ENCODE measurements at regions not wholly inside any gene's neighbourhood (a gene's known extent, or its start where the extent isn't known, plus 50 kb on each side); places are given as distances from the start of the nearest gene placed in this dataset.

DNA sequence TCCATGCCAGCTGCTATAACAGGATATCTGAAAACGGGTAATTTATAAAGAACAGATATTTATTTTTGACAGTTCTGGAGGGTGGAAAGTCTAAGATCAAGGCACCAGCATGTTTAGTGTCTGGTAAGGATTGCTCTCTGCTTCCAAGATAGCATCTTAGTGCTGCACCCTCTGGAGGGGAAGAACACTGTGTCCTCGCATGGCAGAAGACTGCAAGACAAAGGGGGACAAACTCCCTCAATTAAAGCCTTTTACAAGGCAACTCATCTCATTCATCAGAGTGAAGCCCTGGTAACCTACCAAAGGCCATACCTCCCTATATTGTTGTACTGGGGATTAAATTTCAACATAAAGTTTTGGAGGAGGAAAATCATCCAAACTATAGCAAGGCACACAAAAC lies 298.9 kb upstream of the EDIL3 start:
- DNase-seq: no peak
- Histone ChIP-seq H3K27ac (ENCODE audit: low read depth, low read length) (no peak overlapping the region), H2BK12ac (ENCODE audit: low read length) (no peak overlapping the region), H2AK5ac (ENCODE audit: low read length) (no peak overlapping the region), H3K4me3 (ENCODE audit: low read depth, low read length) (no peak overlapping the region), H2AFZ (ENCODE audit: insufficient read depth, low read length, poor library complexity) (no peak overlapping the region), H3K79me2 (ENCODE audit: control insufficient read depth, insufficient read depth, low read length, poor library complexity) (no peaks in the 10 kb centered on the region), H3K4ac (ENCODE audit: low read depth, low read length) (no peak overlapping the region), H4K91ac (ENCODE audit: low read depth, low read length) (no peak overlapping the region), H3K18ac (ENCODE audit: low read length) (no peak overlapping the region), H2BK120ac (ENCODE audit: insufficient read depth, low read length, poor library complexity) (no peak overlapping the region), H4K12ac (ENCODE audit: low read depth, low read length) (no peak overlapping the region), H3K79me1 (ENCODE audit: low read length) (no peaks in the 10 kb centered on the region), H3K9me3 (ENCODE audit: insufficient read depth, low read depth, low read length) (no peaks in the 10 kb centered on the region), H3K9ac (ENCODE audit: low read length) (no peak overlapping the region), H2BK5ac (ENCODE audit: low read depth, low read length, poor library complexity) (no peak overlapping the region), H3K4me1 (ENCODE audit: control insufficient read depth in 1 of 2, insufficient read depth in 2 of 2, low read length in 2 of 2) (no peaks in the 10 kb centered on the region), H3K23ac (ENCODE audit: low read length) (no peak overlapping the region), H3K36me3 (ENCODE audit: control insufficient read depth in 1 of 2, insufficient read depth in 2 of 2, low read length in 2 of 2) (no peaks in the 10 kb centered on the region), H3K4me2 (ENCODE audit: low read length) (no peak overlapping the region), H4K8ac (ENCODE audit: low read depth, low read length) (no peak overlapping the region), H3K14ac (ENCODE audit: low read length) (no peak overlapping the region), H3K27me3 (ENCODE audit: insufficient read depth, low read length) (no peaks in the 10 kb centered on the region)
- no CpG with 5 or more reads among the region's 2 CpGs for WGBS (ENCODE audit: extremely low coverage, insufficient coverage, insufficient read length)

DNA sequence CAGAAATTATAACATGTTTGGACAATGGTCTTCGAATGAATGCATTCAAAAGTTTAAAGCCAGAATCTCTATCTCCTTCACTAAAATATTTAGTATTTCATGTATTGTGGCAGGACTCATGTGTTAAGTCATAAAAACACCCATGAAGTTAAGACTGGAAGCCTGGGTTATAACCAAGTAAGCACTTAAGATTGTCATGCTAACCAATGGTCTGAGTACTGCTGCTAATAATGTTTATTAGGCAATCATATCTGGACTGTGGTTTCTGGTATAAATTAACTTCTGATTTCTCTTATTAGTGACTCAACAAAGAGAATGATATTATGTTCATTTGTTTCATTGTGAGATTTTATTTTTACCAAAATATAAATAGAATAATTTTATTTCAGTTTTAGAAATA lies 297.9 kb upstream of the EDIL3 start:
- no peaks in the 10 kb centered on the region for H3K27me3 ChIP-seq (ENCODE audit: insufficient read depth, low read length)
- H2AK5ac ChIP-seq (ENCODE audit: low read length): no peak overlapping the region
- H4K91ac ChIP-seq (ENCODE audit: low read depth, low read length): no peak overlapping the region
- H3K4me1 ChIP-seq (ENCODE audit: control insufficient read depth in 1 of 2, insufficient read depth in 2 of 2, low read length in 2 of 2): no peaks in the 10 kb centered on the region
- no peak overlapping the region for H2BK120ac ChIP-seq (ENCODE audit: insufficient read depth, low read length, poor library complexity)
- no peak overlapping the region for H3K4me3 ChIP-seq (ENCODE audit: low read depth, low read length)
- H3K27ac ChIP-seq (ENCODE audit: low read depth, low read length): no peak overlapping the region
- no peak overlapping the region for H2BK5ac ChIP-seq (ENCODE audit: low read depth, low read length, poor library complexity)
- H3K9me3 ChIP-seq (ENCODE audit: insufficient read depth, low read depth, low read length): no peaks in the 10 kb centered on the region
- H3K79me2 ChIP-seq (ENCODE audit: control insufficient read depth, insufficient read depth, low read length, poor library complexity): no peaks in the 10 kb centered on the region
- no CpG with 5 or more reads among the region's 1 CpG for WGBS (ENCODE audit: extremely low coverage, insufficient coverage, insufficient read length)
- no peaks in the 10 kb centered on the region for H3K36me3 ChIP-seq (ENCODE audit: control insufficient read depth in 1 of 2, insufficient read depth in 2 of 2, low read length in 2 of 2)
- no peak overlapping the region for H2BK12ac ChIP-seq (ENCODE audit: low read length)
- H3K23ac ChIP-seq (ENCODE audit: low read length): no peak overlapping the region
- H3K4me2 ChIP-seq (ENCODE audit: low read length): no peak overlapping the region
- H3K4ac ChIP-seq (ENCODE audit: low read depth, low read length): no peak overlapping the region
- no peak overlapping the region for H4K8ac ChIP-seq (ENCODE audit: low read depth, low read length)
- no peak overlapping the region for H3K9ac ChIP-seq (ENCODE audit: low read length)
- no peak overlapping the region for H3K14ac ChIP-seq (ENCODE audit: low read length)
- no peak for DNase-seq
- no peak overlapping the region for H4K12ac ChIP-seq (ENCODE audit: low read depth, low read length)
- no peaks in the 10 kb centered on the region for H3K79me1 ChIP-seq (ENCODE audit: low read length)
- H3K18ac ChIP-seq (ENCODE audit: low read length): no peak overlapping the region
- no peak overlapping the region for H2AFZ ChIP-seq (ENCODE audit: insufficient read depth, low read length, poor library complexity)

GRCh38 chr5:84680908-84681307 lies 296.2 kb upstream of the EDIL3 start:
- Histone ChIP-seq H2AFZ (ENCODE audit: insufficient read depth, low read length, poor library complexity) (no peak overlapping the region), H4K8ac (ENCODE audit: low read depth, low read length) (no peak overlapping the region), H2BK5ac (ENCODE audit: low read depth, low read length, poor library complexity) (no peak overlapping the region), H3K79me1 (ENCODE audit: low read length) (no peaks in the 10 kb centered on the region), H3K4me2 (ENCODE audit: low read length) (no peak overlapping the region), H3K23ac (ENCODE audit: low read length) (no peak overlapping the region), H2BK120ac (ENCODE audit: insufficient read depth, low read length, poor library complexity) (no peak overlapping the region), H3K79me2 (ENCODE audit: control insufficient read depth, insufficient read depth, low read length, poor library complexity) (no peaks in the 10 kb centered on the region), H3K27me3 (ENCODE audit: insufficient read depth, low read length) (no peaks in the 10 kb centered on the region), H3K9me3 (ENCODE audit: insufficient read depth, low read depth, low read length) (no peaks in the 10 kb centered on the region), H3K4me3 (ENCODE audit: low read depth, low read length) (no peak overlapping the region), H3K9ac (ENCODE audit: low read length) (no peak overlapping the region), H3K27ac (ENCODE audit: low read depth, low read length) (no peak overlapping the region), H4K91ac (ENCODE audit: low read depth, low read length) (no peak overlapping the region), H3K4me1 (ENCODE audit: control insufficient read depth in 1 of 2, insufficient read depth in 2 of 2, low read length in 2 of 2) (no peaks in the 10 kb centered on the region), H2BK12ac (ENCODE audit: low read length) (no peak overlapping the region), H3K18ac (ENCODE audit: low read length) (no peak overlapping the region), H2AK5ac (ENCODE audit: low read length) (no peak overlapping the region), H3K36me3 (ENCODE audit: control insufficient read depth in 1 of 2, insufficient read depth in 2 of 2, low read length in 2 of 2) (no peaks in the 10 kb centered on the region), H4K12ac (ENCODE audit: low read depth, low read length) (no peak overlapping the region), H3K14ac (ENCODE audit: low read length) (no peak overlapping the region), H3K4ac (ENCODE audit: low read depth, low read length) (no peak overlapping the region)
- DNase-seq: no peak

- Histone ChIP-seq H3K23ac (ENCODE audit: low read length) (no peak overlapping the region), H3K27me3 (ENCODE audit: insufficient read depth, low read length) (no peaks in the 10 kb centered on the region), H4K12ac (ENCODE audit: low read depth, low read length) (no peak overlapping the region), H2BK5ac (ENCODE audit: low read depth, low read length, poor library complexity) (no peak overlapping the region), H3K4me2 (ENCODE audit: low read length) (no peak overlapping the region), H2BK120ac (ENCODE audit: insufficient read depth, low read length, poor library complexity) (no peak overlapping the region), H3K14ac (ENCODE audit: low read length) (no peak overlapping the region), H2BK12ac (ENCODE audit: low read length) (no peak overlapping the region), H3K18ac (ENCODE audit: low read length) (no peak overlapping the region), H2AK5ac (ENCODE audit: low read length) (no peak overlapping the region), H3K4me1 (ENCODE audit: control insufficient read depth in 1 of 2, insufficient read depth in 2 of 2, low read length in 2 of 2) (no peaks in the 10 kb centered on the region), H3K9me3 (ENCODE audit: insufficient read depth, low read depth, low read length) (peaks cover 4% of the 10 kb centered on the region), H4K8ac (ENCODE audit: low read depth, low read length) (no peak overlapping the region), H3K79me2 (ENCODE audit: control insufficient read depth, insufficient read depth, low read length, poor library complexity) (no peaks in the 10 kb centered on the region), H3K4ac (ENCODE audit: low read depth, low read length) (no peak overlapping the region), H3K9ac (ENCODE audit: low read length) (no peak overlapping the region), H3K79me1 (ENCODE audit: low read length) (no peaks in the 10 kb centered on the region), H2AFZ (ENCODE audit: insufficient read depth, low read length, poor library complexity) (no peak overlapping the region), H4K91ac (ENCODE audit: low read depth, low read length) (no peak overlapping the region), H3K4me3 (ENCODE audit: low read depth, low read length) (no peak overlapping the region), H3K27ac (ENCODE audit: low read depth, low read length) (no peak overlapping the region), H3K36me3 (ENCODE audit: control insufficient read depth in 1 of 2, insufficient read depth in 2 of 2, low read length in 2 of 2) (no peaks in the 10 kb centered on the region)
- no peak for DNase-seq
- 100% methylated on average over 1 of the region's 3 CpGs for WGBS (ENCODE audit: extremely low coverage, insufficient coverage, insufficient read length)
These were observed 289.1 kb upstream of the EDIL3 start for GRCh38 chr5:84673785-84674184.

- no peak overlapping the region for H2BK12ac ChIP-seq (ENCODE audit: low read length)
- H3K18ac ChIP-seq (ENCODE audit: low read length): no peak overlapping the region
- H3K27ac ChIP-seq (ENCODE audit: low read depth, low read length): no peak overlapping the region
- H2AFZ ChIP-seq (ENCODE audit: insufficient read depth, low read length, poor library complexity): no peak overlapping the region
- H3K79me2 ChIP-seq (ENCODE audit: control insufficient read depth, insufficient read depth, low read length, poor library complexity): no peaks in the 10 kb centered on the region
- no peaks in the 10 kb centered on the region for H3K36me3 ChIP-seq (ENCODE audit: control insufficient read depth in 1 of 2, insufficient read depth in 2 of 2, low read length in 2 of 2)
- H3K4me3 ChIP-seq (ENCODE audit: low read depth, low read length): no peak overlapping the region
- no peaks in the 10 kb centered on the region for H3K4me1 ChIP-seq (ENCODE audit: control insufficient read depth in 1 of 2, insufficient read depth in 2 of 2, low read length in 2 of 2)
- H4K8ac ChIP-seq (ENCODE audit: low read depth, low read length): no peak overlapping the region
- H4K12ac ChIP-seq (ENCODE audit: low read depth, low read length): no peak overlapping the region
- H3K9ac ChIP-seq (ENCODE audit: low read length): no peak overlapping the region
- no peak overlapping the region for H2AK5ac ChIP-seq (ENCODE audit: low read length)
- no peak overlapping the region for H3K4ac ChIP-seq (ENCODE audit: low read depth, low read length)
- no peak overlapping the region for H2BK120ac ChIP-seq (ENCODE audit: insufficient read depth, low read length, poor library complexity)
- no CpG with 5 or more reads among the region's 3 CpGs for WGBS (ENCODE audit: extremely low coverage, insufficient coverage, insufficient read length)
- no peak overlapping the region for H3K23ac ChIP-seq (ENCODE audit: low read length)
- H2BK5ac ChIP-seq (ENCODE audit: low read depth, low read length, poor library complexity): no peak overlapping the region
- no peak overlapping the region for H3K14ac ChIP-seq (ENCODE audit: low read length)
- no peaks in the 10 kb centered on the region for H3K79me1 ChIP-seq (ENCODE audit: low read length)
- no peak for DNase-seq
- H3K4me2 ChIP-seq (ENCODE audit: low read length): no peak overlapping the region
- no peak overlapping the region for H4K91ac ChIP-seq (ENCODE audit: low read depth, low read length)
- no peaks in the 10 kb centered on the region for H3K27me3 ChIP-seq (ENCODE audit: insufficient read depth, low read length)
- H3K9me3 ChIP-seq (ENCODE audit: insufficient read depth, low read depth, low read length): peaks cover 4% of the 10 kb centered on the region
These were observed 282.9 kb upstream of the EDIL3 start for GRCh38 chr5:84667576-84667975.

Measured in trophoblast cell (in vitro differentiated cells and primary cell).